RWPE1 (cell line): ENCODE measurements at regions not wholly inside any gene's neighbourhood (a gene's known extent, or its start where the extent isn't known, plus 50 kb on each side); places are given as distances from the start of the nearest gene placed in this dataset.

ENCODE experiments used
- CTCF ChIA-PET: fragments of 350-600 bp; sonication (Branson Sonifier 250); formaldehyde crosslinking; extraction: SDS; loops from one replicate; lab custom pipeline; 2021; lab: Yijun Ruan, JAX
- POLR2A ChIA-PET: fragments of 400-600 bp; formaldehyde crosslinking; extraction: SDS; loops from one replicate; lab custom pipeline; 2020; ENCODE audit warnings: antibody characterized with exemption; ENCODE audit not compliant: low non-redundant PET; lab: Yijun Ruan, JAX
- DNase-seq: peaks from one replicate; pipeline ENCODE4 v3.0.0; 2012; ENCODE audit warnings: low spot score
- H3K27ac ChIP-seq: fragments of 450-650 bp; 2 replicates; pipeline ENCODE4 v1.5.1; 2017
- CTCF ChIP-seq: fragments of 450-650 bp; conservative IDR thresholded peaks from 2 replicates; pipeline ENCODE4 v1.5.1; 2017; ENCODE audit warnings: low read depth, mild to moderate bottlenecking

GRCh38 chr13:84431646-84432045 lies 549.4 kb upstream of the SLITRK1 start:
- no peak for TF ChIP-seq CTCF
- CTCF ChIA-PET, result no interaction called here
- no peak overlapping the region for H3K27ac ChIP-seq
- POLR2A ChIA-PET, result no interaction called here
- DNase-seq, result no peak

GRCh38 chr13:84430446-84430845 lies 548.2 kb upstream of the SLITRK1 start:
- H3K27ac ChIP-seq, result no peak overlapping the region
- CTCF ChIA-PET, result no interaction called here
- TF ChIP-seq CTCF, result no peak
- POLR2A ChIA-PET, result no interaction called here
- DNase-seq, result no peak

GRCh38 chr13:84430015-84430414 lies 547.7 kb upstream of the SLITRK1 start:
- no peak for DNase-seq
- POLR2A ChIA-PET, result no interaction called here
- CTCF ChIA-PET, result interaction anchor here (0.6 kb wide), 1 partner anchor 1056 kb away, joined by 3 read pairs; no protein-coding TSS in a partner anchor
- no peak for TF ChIP-seq CTCF
- H3K27ac ChIP-seq, result no peak overlapping the region

- no peak for TF ChIP-seq CTCF
- POLR2A ChIA-PET, result no interaction called here
- CTCF ChIA-PET, result no interaction called here
- DNase-seq, result no peak
- H3K27ac ChIP-seq, result no peak overlapping the region
Measured at GRCh38 chr13:84418041-84418440, 535.8 kb upstream of the SLITRK1 start.

- H3K27ac ChIP-seq, result no peak overlapping the region
- ChIA-PET CTCF (no interaction called here), POLR2A (no interaction called here)
- no peak for DNase-seq
- TF ChIP-seq CTCF, result no peak
Measured at GRCh38 chr13:84417416-84417815, 535.1 kb upstream of the SLITRK1 start.

- TF ChIP-seq CTCF, result no peak
Measured at GRCh38 chr13:84413016-84413415, 530.7 kb upstream of the SLITRK1 start.

GRCh38 chr13:84405286-84405685 lies 523.0 kb upstream of the SLITRK1 start:
- ChIA-PET POLR2A (no interaction called here), CTCF (no interaction called here)
- H3K27ac ChIP-seq, result no peak overlapping the region
- TF ChIP-seq CTCF, result no peak
- no peak for DNase-seq

More at GRCh38 chr13:84413016-84413415, 530.7 kb upstream of the SLITRK1 start:
- H3K27ac ChIP-seq, result no peak overlapping the region
- ChIA-PET POLR2A (no interaction called here), CTCF (no interaction called here)
- DNase-seq, result no peak
